Caco-2 (cell line): ENCODE measurements at regions not wholly inside any gene's neighbourhood (a gene's known extent, or its start where the extent isn't known, plus 50 kb on each side); places are given as distances from the start of the nearest gene placed in this dataset.

Experiments used
- BruUV-seq: library from RNA; stranded (reverse); fragments of 400-500 nt; replicated peaks from 2 replicates; lab custom pipeline; 2021; lab: Mats Ljungman, UMichigan
- CTCF ChIA-PET: fragments of 300-600 bp; sonication (Branson Sonifier 250); formaldehyde crosslinking; loops from one replicate; lab custom pipeline; 2022; ENCODE audit warnings: antibody characterized with exemption; lab: Charles Lee
- POLR2A ChIA-PET: fragments of 300-600 bp; sonication (Branson Sonifier 250); formaldehyde crosslinking; loops from one replicate; lab custom pipeline; 2022; ENCODE audit warnings: antibody characterized with exemption; lab: Charles Lee
- DNase-seq, 2 experiments: peaks; one replicate each; pipeline versions ENCODE4 v3.0.0 to v3.0.0-alpha.2; 2020 to 2022
- H3K27me3 ChIP-seq: replicated peaks from 2 replicates; pipeline ENCODE4 v1.6.0; 2011; ENCODE audit warnings: low read length; ENCODE audit not compliant: control insufficient read depth, insufficient read depth
- H3K36me3 ChIP-seq: 2 replicates; pipeline ENCODE4 v1.5.1; 2011; ENCODE audit warnings: low read length; ENCODE audit not compliant: control insufficient read depth, insufficient read depth
- H3K4me1 ChIP-seq: fragments of 250-450 bp; sonication (Bioruptor Pico); 2 replicates; pipeline ENCODE4 v1.5.1; 2020; ENCODE audit warnings: mild to moderate bottlenecking
- H3K4me3 ChIP-seq: 2 replicates; pipeline ENCODE4 v1.5.1; 2011; ENCODE audit warnings: low read depth, mild to moderate bottlenecking, control low read depth, low read length
- H3K9me3 ChIP-seq: fragments of 250-450 bp; sonication (Bioruptor Pico); 2 replicates; pipeline ENCODE4 v1.5.1; 2020; ENCODE audit warnings: mild to moderate bottlenecking, moderate library complexity
- H3K27ac Mint-ChIP-seq: one replicate; pipeline ENCODE4 v1.8.0; 2022; ENCODE audit warnings: mixed read lengths; ENCODE audit not compliant: unreplicated experiment
- H3K27me3 Mint-ChIP-seq: one replicate; pipeline ENCODE4 v1.8.0; 2022; ENCODE audit warnings: mixed read lengths; ENCODE audit not compliant: insufficient read depth, unreplicated experiment
- H3K36me3 Mint-ChIP-seq: one replicate; pipeline ENCODE4 v1.8.0; 2022; ENCODE audit warnings: mild to moderate bottlenecking, mixed read lengths; ENCODE audit not compliant: insufficient read depth, unreplicated experiment
- H3K4me1 Mint-ChIP-seq: one replicate; pipeline ENCODE4 v1.8.0; 2022; ENCODE audit warnings: low read depth, mixed read lengths; ENCODE audit not compliant: unreplicated experiment
- H3K4me3 Mint-ChIP-seq: one replicate; pipeline ENCODE4 v1.8.0; 2022; ENCODE audit warnings: mild to moderate bottlenecking, moderate library complexity, mixed read lengths; ENCODE audit not compliant: unreplicated experiment
- H3K9me3 Mint-ChIP-seq: one replicate; pipeline ENCODE4 v1.8.0; 2022; ENCODE audit warnings: mixed read lengths; ENCODE audit not compliant: unreplicated experiment
- intact Hi-C: fragments of 100-400 bp; cut with micrococcal nuclease; formaldehyde crosslinking; loops from one replicate; pipeline ENCODE4 v1.10.0; 2022; ENCODE audit not compliant: unreplicated experiment
- TF ChIP-seq, protein P1 (sequence below), 2 experiments: fragments of 200-600 bp in 1 of 2; IDR thresholded peaks; 1 replicate in 1 of 2; 2 replicates in 1 of 2; pipeline versions ENCODE4 v1.5.1 to v1.8.0; 2011 to 2022; ENCODE audit warnings: antibody characterized with exemption in 1 of 2, control low read depth in 1 of 2, inconsistent platforms in 1 of 2, low read depth in 1 of 2, low read length in 1 of 2, mild to moderate bottlenecking in 1 of 2, moderate library complexity in 1 of 2; ENCODE audit not compliant: insufficient read depth in 1 of 2, severe bottlenecking in 1 of 2, unreplicated experiment in 1 of 2

- Mint-ChIP-seq H3K27ac (no peak overlapping the region), H3K4me1 (peaks cover 14% of the 10 kb centered on the region), H3K27me3 (no peaks in the 10 kb centered on the region), H3K4me3 (no peak overlapping the region), H3K36me3 (no peaks in the 10 kb centered on the region), H3K9me3 (no peaks in the 10 kb centered on the region)
- BruUV-seq: no TSS peak
- Histone ChIP-seq H3K4me1 (no peaks in the 10 kb centered on the region), H3K9me3 (no peaks in the 10 kb centered on the region), H3K27me3 (no peaks in the 10 kb centered on the region), H3K4me3 (no peak overlapping the region), H3K36me3 (no peaks in the 10 kb centered on the region)
- ChIA-PET POLR2A (no interaction called here), CTCF (interaction anchor here (0.6 kb wide), 1 partner anchor 196 kb away, joined by 5 read pairs; no protein-coding TSS in a partner anchor)
- TF ChIP-seq, protein P1, sequence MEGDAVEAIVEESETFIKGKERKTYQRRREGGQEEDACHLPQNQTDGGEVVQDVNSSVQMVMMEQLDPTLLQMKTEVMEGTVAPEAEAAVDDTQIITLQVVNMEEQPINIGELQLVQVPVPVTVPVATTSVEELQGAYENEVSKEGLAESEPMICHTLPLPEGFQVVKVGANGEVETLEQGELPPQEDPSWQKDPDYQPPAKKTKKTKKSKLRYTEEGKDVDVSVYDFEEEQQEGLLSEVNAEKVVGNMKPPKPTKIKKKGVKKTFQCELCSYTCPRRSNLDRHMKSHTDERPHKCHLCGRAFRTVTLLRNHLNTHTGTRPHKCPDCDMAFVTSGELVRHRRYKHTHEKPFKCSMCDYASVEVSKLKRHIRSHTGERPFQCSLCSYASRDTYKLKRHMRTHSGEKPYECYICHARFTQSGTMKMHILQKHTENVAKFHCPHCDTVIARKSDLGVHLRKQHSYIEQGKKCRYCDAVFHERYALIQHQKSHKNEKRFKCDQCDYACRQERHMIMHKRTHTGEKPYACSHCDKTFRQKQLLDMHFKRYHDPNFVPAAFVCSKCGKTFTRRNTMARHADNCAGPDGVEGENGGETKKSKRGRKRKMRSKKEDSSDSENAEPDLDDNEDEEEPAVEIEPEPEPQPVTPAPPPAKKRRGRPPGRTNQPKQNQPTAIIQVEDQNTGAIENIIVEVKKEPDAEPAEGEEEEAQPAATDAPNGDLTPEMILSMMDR (IDR thresholded peaks at IDR 0.05; ENCODE audit: insufficient read depth in 1 of 2, low read depth in 1 of 2, low read length in 1 of 2, severe bottlenecking in 1 of 2, unreplicated experiment in 1 of 2): no peak
- intact Hi-C loops: no loop called here
- no peak for DNase-seq
Measured at GRCh38 chr13:21871919-21872318, 201.0 kb downstream of the FGF9 start.

DNA sequence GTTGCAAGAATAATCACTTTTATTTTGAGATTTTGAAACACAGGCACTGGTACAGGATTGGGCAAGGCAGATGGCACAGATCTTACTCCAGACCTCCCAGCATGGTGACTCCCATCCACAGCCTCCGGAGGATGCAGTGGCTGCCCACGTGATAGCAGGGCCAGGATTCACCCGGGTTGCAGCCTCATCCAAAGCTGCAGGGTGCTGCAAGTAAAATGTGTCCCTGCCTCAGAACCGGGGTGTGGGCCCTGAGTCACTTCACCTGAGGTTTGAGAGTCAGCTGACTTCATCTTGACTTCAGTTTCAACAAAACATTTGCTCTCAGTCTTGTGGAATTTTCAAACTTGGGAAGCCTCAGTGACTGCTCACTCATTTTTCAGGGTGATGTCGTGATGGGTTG, 201.9 kb downstream of the FGF9 start:
- Mint-ChIP-seq H3K4me3 (no peak overlapping the region), H3K27me3 (no peaks in the 10 kb centered on the region), H3K27ac (no peak overlapping the region), H3K4me1 (peaks cover 14% of the 10 kb centered on the region), H3K36me3 (no peaks in the 10 kb centered on the region), H3K9me3 (no peaks in the 10 kb centered on the region)
- ChIA-PET CTCF (no interaction called here), POLR2A (no interaction called here)
- BruUV-seq: no TSS peak
- Histone ChIP-seq H3K36me3 (no peaks in the 10 kb centered on the region), H3K27me3 (no peaks in the 10 kb centered on the region), H3K4me3 (no peak overlapping the region), H3K4me1 (no peaks in the 10 kb centered on the region), H3K9me3 (no peaks in the 10 kb centered on the region)
- intact Hi-C loops: no loop called here
- TF ChIP-seq, protein P1 (IDR thresholded peaks at IDR 0.05; ENCODE audit: insufficient read depth in 1 of 2, low read depth in 1 of 2, low read length in 1 of 2, severe bottlenecking in 1 of 2, unreplicated experiment in 1 of 2): no peak
- DNase-seq: no peak

DNA sequence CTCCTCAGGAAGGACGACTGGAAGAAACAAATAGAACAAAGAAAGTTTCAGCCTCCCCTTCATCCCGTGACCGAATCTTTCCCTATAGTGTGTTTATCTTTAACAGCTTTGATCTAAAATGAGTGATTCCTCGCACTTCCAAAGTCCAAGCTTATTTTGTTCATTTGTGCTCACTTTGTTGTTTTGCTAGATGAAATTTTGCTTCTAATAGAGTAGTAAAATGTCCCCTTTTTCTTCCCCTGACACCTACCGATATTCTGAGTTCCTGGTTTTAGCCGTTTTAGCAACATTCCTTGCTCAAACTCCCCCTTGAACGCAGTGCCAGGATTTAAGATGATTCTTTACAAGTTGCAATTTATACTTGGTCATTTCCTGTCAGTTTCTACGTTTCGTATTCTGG, 204.2 kb downstream of the FGF9 start:
- intact Hi-C loops: no loop called here
- ChIA-PET CTCF (no interaction called here), POLR2A (no interaction called here)
- no peak overlapping the region for H3K4me3 Mint-ChIP-seq
- H3K27me3 Mint-ChIP-seq: no peaks in the 10 kb centered on the region
- DNase-seq: no peak
- BruUV-seq: no TSS peak
- H3K27me3 ChIP-seq: no peaks in the 10 kb centered on the region
- H3K36me3 Mint-ChIP-seq: no peaks in the 10 kb centered on the region
- TF ChIP-seq, protein P1 (IDR thresholded peaks at IDR 0.05; ENCODE audit: insufficient read depth in 1 of 2, low read depth in 1 of 2, low read length in 1 of 2, severe bottlenecking in 1 of 2, unreplicated experiment in 1 of 2): no peak
- no peaks in the 10 kb centered on the region for H3K4me1 ChIP-seq
- no peaks in the 10 kb centered on the region for H3K36me3 ChIP-seq
- no peaks in the 10 kb centered on the region for H3K9me3 Mint-ChIP-seq
- H3K27ac Mint-ChIP-seq: no peak overlapping the region
- peaks cover 11% of the 10 kb centered on the region for H3K4me1 Mint-ChIP-seq
- no peak overlapping the region for H3K4me3 ChIP-seq
- no peaks in the 10 kb centered on the region for H3K9me3 ChIP-seq
